Skin of body (tissue), 1 donor: ENCODE measurements at regions not wholly inside any gene's neighbourhood (a gene's known extent, or its start where the extent isn't known, plus 50 kb on each side); places are given as distances from the start of the nearest gene placed in this dataset.

Experiments used
- DNase-seq: peaks from one replicate; lab custom pipeline; 2025; lab: John Stamatoyannopoulos, UW

GRCh38 chr13:111474136-111475002, 153.9 kb downstream of the TEX29 start:
- peak; percentile 20 for DNase-seq

DNA sequence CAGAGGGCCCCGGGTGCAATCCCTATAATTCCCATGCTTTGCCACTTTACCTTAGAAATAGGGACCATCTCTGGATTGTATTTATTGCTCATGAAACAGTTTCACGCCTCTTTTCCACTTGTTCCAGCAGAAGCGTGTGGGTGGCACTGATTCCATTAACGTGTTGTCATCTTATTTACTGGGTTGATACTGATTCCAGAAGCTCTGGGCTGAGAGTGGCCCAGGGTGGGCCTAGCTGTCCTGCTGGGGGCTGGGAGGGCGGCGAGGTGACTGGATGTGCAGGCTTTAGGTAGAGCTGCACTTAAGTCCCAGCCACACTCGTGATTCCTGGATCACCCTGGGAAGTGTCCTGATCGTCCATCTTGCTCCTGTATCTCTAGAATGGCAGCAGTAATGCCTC, 155.0 kb downstream of the TEX29 start:
- DNase-seq = no peak

DNA sequence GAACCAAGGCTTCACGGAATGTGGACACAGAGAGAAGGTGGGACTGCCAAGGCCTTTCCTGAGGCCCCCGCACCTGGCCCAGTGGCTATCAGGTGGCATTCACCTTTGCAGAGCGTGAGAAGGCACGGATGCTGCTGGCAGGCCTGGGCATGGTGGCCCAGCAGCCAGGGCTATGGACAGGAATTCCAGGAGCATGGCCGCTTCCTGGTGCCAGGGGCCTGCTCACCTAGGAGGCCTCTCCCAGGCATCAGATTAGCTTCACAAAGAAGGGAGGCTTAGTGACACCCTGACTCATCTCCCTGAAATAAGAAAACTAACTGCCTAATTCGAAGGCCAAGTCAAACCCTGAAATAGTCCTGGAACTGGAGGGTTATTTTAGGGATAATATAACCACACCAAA, 155.8 kb downstream of the TEX29 start:
- no peak for DNase-seq

DNA sequence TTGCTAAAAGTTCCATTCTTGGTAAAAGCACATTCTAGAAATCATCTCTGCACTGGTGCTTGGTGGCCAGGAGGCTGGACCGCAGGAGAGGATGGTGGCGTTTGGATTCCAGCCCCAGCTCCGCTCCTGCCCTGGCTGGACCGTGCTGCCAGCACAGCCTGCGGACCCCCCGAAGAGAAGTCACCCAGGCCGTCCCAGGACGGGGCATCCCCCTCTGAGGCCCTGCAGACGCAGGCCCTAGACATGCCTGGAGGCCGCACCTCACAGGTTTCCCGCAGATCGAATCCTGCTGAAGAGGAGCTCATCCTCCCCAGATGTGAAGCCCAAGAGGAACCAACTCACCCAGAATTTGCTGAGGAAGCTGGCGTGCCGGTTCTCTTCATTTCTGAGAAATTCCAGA, 159.0 kb downstream of the TEX29 start:
- no peak for DNase-seq

DNA sequence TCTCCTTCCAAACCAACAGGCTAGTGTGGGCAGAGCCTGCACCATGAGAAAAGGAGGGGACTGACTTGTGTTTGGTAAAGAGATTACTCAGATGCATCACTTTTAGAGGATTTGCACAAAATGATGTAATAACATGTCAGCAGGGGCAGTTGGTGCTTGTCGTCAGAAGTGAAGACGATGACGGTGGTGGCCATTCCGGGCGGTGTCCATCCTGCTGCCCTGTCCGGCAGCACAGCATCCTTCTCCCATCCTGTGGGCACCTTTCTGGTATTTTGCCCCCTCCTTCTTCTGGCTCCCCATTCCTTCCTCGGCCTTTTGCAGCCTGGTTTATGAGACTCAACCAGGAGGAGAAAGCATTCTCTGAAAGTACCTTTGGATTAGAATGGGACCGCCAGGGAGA, 160.1 kb downstream of the TEX29 start:
- DNase-seq = no peak

DNA sequence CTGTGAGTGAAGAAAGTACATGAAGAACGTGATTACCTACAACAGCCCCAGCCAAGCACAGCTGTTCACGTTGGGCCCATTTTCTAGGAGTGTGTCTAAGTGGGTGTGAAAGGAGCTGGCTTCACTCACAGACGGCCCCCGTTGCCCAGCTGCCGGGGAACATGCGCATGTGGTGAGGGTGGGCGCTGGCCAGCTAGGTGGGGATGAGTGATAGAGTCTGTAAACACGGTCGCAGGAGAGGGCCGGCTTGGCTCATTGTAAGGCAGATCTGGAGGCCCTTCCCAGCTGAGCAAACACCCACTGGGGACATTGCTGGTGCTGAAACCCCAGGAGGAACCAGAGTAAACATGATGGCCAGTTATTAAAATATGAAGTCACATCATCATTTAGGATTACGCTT, 160.5 kb downstream of the TEX29 start:
- no peak for DNase-seq

- no peak for DNase-seq
Observed at GRCh38 chr13:111482126-111482525, 161.7 kb downstream of the TEX29 start.

GRCh38 chr13:111482806-111483620, 162.6 kb downstream of the TEX29 start:
- no peak for DNase-seq

GRCh38 chr13:111483621-111483987, 163.2 kb downstream of the TEX29 start:
- no peak for DNase-seq

DNA sequence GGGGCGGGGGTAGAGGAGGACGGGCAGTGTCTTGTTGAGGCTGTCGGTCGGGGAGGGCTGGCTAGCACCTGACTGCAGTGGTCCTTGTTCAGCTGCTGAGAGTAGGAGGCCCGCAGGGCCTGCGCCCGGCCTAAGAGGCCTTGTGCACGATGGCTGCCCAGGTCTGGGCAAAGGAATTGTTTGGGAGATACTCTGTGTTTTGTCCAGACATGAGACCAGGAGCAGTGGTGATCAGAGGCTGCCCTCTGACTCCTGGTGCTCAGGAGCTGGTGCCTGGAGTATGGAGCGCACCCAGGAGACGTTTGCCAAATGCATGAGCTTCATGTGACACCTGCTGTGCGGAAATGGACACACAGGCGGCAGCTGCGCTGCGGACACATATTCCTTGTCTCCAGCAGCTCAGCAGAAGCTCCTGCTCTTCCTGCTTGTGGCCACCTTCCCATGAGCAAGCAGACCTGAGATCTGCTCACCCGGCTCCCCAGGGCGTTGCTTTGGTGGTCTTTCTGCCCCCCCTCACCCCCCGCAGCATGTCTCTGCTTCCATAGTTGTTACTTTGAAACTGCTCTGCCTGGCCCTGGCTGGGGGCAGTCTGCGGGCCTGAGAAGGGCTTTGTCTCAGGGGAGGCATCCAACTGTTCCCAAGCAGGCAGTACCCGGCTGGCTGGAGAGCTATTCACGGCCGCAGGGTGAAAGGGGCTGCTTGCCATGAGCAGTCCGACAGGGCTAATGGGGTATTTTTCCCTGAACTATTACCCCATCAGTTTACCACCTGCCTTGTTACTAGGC, 163.9 kb downstream of the TEX29 start:
- DNase-seq = no peak

GRCh38 chr13:111484959-111485358, 164.5 kb downstream of the TEX29 start:
- no peak for DNase-seq

DNA sequence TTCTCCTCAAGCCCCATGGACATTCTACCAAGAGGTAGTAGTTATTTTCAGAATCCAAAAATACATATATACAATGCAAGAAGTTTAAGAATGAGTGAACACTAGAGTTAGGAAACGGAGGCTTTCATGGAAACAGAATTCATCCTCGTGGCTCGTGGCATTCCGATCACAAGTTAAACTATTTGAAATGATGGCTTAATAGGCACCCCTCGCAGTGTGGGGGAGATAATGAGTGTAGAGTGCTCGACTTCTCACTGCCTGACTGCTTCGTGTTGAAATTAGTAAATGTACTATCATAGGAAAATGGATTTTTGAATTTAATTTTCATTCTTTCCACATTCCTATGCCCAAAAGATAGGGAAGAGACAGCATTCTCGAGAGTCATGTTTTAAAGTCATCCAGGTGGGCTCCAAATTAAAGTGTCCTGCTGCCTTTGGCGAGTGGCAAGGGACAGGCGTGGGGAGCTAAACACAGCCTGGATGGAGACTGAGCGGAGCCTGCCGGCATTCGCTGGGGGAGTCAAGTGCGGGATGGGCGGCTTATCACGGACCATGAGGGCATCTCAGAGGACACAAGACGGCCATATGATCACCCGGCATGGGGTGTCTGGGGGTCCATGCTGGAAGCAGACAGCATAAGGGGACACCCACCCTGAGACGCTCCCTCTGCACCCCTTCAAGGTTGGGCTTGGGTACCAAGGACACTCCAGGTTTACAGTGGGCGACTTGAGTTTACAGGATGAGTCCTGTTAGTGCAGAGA, 165.2 kb downstream of the TEX29 start:
- no peak for DNase-seq

DNA sequence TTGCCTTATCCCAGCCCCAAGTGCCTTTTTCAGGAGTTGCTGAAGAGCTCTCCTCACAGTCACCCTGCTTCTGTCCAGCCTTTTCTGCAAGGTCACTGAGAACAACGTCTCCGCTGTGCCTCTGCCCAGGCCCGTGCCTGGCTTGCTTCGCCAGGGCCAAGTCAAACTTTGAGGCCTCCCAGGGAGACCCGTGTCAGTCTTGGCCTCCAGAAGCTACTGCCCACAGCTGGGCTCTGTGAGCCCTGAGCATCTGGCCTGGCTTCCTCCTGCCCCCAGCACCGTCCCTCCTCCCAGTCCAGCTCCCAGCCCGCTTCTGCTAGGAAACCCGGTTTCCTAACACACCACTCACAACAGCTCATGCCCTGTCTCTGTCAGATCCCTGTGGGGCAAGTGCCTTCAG, 165.9 kb downstream of the TEX29 start:
- no peak for DNase-seq

GRCh38 chr13:111486801-111487200, 166.4 kb downstream of the TEX29 start:
- no peak for DNase-seq

DNA sequence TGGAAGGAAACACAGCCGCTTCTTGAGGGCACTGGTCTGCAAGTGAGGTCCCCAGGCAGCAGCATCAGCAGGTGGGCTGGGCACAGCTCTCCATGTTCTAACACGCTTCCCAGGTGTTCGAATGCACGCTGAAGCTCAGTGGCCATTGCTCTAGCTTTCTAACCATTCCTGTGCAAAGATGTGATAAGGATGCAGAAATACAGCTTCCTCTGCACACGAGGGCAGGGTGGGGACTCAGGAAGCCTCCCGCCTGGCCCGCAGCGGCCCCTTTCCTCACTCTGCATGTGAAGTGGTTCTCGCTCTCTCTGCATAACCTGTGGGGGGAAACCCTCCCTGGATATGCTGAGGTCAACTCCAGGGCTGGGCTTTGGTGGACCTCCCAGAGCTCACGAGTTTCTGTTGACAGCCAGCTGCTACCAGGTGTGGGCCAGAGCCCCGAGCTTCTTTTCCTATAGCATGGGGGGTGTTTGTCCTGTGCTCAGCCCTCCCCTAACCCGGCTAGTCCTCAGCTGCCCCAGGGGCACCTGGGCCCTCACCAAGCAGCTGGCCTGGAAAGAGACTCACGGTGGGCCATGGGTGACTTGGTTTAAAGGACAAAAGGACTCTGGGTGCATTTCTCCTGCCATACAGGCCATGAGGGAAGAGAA, 168.2 kb downstream of the TEX29 start:
- DNase-seq = no peak

GRCh38 chr13:111489301-111489700, 168.9 kb downstream of the TEX29 start:
- no peak for DNase-seq

DNA sequence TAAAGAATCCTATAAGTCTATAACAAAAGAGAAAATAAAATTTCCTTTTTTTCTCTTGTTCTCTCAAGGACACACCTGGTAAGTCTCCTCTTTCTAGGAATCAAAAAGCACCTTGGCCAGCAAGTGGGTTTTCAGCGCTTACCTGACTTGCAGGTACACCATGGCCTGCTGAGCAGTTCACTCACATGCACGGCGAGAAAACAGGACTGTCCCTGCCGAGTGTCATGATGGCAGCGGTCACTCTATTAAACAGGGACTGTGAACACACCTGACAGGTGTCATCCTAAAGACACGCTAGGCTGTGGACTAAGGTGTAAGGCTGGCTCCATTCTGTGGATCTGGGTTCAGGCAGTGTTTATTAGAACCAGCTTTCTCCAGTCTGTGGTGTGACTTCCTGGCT, 170.2 kb downstream of the TEX29 start:
- DNase-seq = no peak

DNA sequence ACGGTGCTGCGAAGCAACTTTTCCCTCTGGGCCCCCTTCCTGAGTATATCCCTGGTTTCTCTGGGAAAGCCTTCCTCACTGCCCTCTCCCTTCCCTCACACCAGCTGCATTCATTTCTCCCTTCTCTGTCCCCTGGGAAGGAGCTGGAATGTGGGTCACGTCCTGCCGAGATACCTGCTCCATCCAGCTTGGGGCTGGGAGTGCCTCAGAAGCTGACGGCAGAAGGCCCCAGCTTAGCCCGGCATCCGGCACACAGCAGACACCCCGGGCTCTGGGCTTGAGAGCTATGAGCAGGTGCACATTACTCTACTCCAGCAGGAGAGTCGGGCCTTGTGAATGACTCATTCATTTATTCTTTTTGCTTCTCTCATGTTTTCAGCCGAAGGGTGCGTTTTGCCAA, 170.6 kb downstream of the TEX29 start:
- DNase-seq = no peak

- no peak for DNase-seq
Observed at GRCh38 chr13:111491659-111492058, 171.2 kb downstream of the TEX29 start.

DNA sequence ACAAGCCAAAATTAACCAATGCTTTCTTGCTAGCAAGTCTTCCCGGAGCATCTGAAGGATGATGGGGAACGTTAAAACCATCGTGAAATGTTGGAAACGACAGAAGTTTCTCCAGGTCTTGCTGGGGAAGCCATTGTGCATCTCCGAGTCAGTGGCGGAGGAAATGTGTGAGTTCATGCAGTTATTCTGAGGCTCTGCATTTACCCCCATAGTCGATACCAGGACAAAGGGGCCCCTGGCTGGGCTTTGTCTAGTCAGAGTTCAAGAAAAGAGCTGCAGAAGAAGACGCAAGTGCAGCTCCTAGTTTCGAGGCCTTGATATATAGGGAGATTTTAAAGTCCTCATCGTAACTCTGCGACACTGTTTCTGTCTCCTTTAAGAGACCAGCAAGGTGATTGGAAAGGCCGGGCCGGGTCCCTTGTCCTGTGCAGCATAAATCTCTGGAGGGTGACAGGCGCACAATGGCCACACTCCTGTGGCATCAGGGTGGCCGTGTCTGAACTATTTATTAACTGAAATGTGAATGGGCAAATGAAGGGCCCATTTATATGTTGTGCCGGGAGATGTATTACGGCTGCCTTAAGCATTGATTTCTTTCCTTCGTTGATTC, 172.0 kb downstream of the TEX29 start:
- no peak for DNase-seq
